GM23338 (cell line): ENCODE measurements at regions not wholly inside any gene's neighbourhood (a gene's known extent, or its start where the extent isn't known, plus 50 kb on each side); places are given as distances from the start of the nearest gene placed in this dataset.

Experiments used
- CREB1 ChIP-seq: fragments of 250-450 bp; sonication (Bioruptor Pico); IDR thresholded peaks from 2 replicates; pipeline ENCODE4 v1.5.0; 2020; ENCODE audit warnings: low read depth, mild to moderate bottlenecking, moderate library complexity
- EZH2 ChIP-seq: fragments of 200-600 bp; sonication (generic); IDR thresholded peaks from one replicate; pipeline ENCODE4 v1.8.0; 2017; ENCODE audit warnings: antibody characterized with exemption, mild to moderate bottlenecking, low read depth; ENCODE audit not compliant: unreplicated experiment
- EZH2phosphoT487 ChIP-seq: fragments of 200-600 bp; sonication (generic); IDR thresholded peaks from one replicate; pipeline ENCODE4 v1.8.1; 2018; ENCODE audit warnings: antibody characterized with exemption; ENCODE audit not compliant: unreplicated experiment
- JUNB ChIP-seq: IDR thresholded peaks from one replicate; pipeline ENCODE4 v1.6.1; 2016; ENCODE audit warnings: antibody characterized with exemption; ENCODE audit not compliant: unreplicated experiment
- NANOG ChIP-seq: IDR thresholded peaks from 2 replicates; pipeline ENCODE4 v1.6.1; 2016; ENCODE audit warnings: antibody characterized with exemption, borderline replicate concordance
- POLR2AphosphoS5 ChIP-seq: IDR thresholded peaks from 2 replicates; pipeline ENCODE4 v1.6.1; 2016; ENCODE audit warnings: antibody characterized with exemption, low read depth
- STAT1 ChIP-seq: IDR thresholded peaks from one replicate; pipeline ENCODE4 v1.6.1; 2016; ENCODE audit warnings: antibody characterized with exemption; ENCODE audit not compliant: unreplicated experiment
- ZNF114 ChIP-seq: fragments of 250-450 bp; sonication (Bioruptor Pico); IDR thresholded peaks from 2 replicates; pipeline ENCODE4 v1.5.0; 2020; ENCODE audit warnings: mild to moderate bottlenecking, moderate library complexity
- ZNF331 ChIP-seq: fragments of 250-450 bp; sonication (Bioruptor Pico); IDR thresholded peaks from 2 replicates; pipeline ENCODE4 v1.5.0; 2020; ENCODE audit warnings: low read depth, mild to moderate bottlenecking, moderate library complexity
- TF ChIP-seq, protein P1 (sequence below), 2 experiments: fragments of 200-600 bp in 1 of 2; sonication (generic) in 1 of 2; conservative IDR thresholded peaks; 2 replicates each; pipeline versions ENCODE4 v1.5.1 to v1.6.1; 2016 to 2017; ENCODE audit warnings: antibody characterized with exemption in 2 of 2, low read depth in 2 of 2, mild to moderate bottlenecking in 2 of 2, moderate library complexity in 1 of 2
- TF ChIP-seq, protein P2 (sequence below): IDR thresholded peaks from one replicate; pipeline ENCODE4 v1.6.1; 2018; ENCODE audit warnings: antibody characterized with exemption; ENCODE audit not compliant: unreplicated experiment
- TF ChIP-seq, protein P3 (sequence below): fragments of 250-450 bp; sonication (Bioruptor Pico); IDR thresholded peaks from 2 replicates; pipeline ENCODE4 v1.5.0; 2020; ENCODE audit warnings: mild to moderate bottlenecking, moderate library complexity
- TF ChIP-seq, protein P4 (sequence below): IDR thresholded peaks from 2 replicates; pipeline ENCODE4 v1.6.1; 2016; ENCODE audit warnings: antibody characterized with exemption

DNA sequence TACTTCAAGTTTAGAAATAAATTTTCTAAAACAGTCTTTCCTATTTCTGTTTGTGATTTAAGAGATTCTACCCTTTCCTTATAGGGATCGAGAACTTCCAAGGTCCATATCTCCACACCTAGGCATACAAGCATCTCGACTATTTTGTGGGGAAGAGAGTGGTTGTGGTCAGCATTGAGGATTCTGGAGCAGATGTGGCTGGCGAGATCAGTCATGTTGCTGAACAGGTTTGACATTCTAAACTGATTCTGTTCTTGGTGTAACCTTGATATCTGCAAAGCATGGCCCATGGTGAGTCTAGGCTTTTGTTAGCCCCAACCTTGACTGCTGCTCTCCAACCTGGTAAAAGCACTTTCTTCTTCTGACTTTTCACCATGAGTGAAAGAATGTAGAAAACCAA is 167.6 kb upstream of the POGK start:
- TF ChIP-seq NANOG (no peak), POLR2AphosphoS5 (no peak), EZH2 (no peak), EZH2phosphoT487 (no peak), JUNB (no peak), ZNF331 (no peak), ZNF114 (no peak), STAT1 (no peak), CREB1 (CRISPR knock-in tag) (no peak)
- TF ChIP-seq, protein P1, sequence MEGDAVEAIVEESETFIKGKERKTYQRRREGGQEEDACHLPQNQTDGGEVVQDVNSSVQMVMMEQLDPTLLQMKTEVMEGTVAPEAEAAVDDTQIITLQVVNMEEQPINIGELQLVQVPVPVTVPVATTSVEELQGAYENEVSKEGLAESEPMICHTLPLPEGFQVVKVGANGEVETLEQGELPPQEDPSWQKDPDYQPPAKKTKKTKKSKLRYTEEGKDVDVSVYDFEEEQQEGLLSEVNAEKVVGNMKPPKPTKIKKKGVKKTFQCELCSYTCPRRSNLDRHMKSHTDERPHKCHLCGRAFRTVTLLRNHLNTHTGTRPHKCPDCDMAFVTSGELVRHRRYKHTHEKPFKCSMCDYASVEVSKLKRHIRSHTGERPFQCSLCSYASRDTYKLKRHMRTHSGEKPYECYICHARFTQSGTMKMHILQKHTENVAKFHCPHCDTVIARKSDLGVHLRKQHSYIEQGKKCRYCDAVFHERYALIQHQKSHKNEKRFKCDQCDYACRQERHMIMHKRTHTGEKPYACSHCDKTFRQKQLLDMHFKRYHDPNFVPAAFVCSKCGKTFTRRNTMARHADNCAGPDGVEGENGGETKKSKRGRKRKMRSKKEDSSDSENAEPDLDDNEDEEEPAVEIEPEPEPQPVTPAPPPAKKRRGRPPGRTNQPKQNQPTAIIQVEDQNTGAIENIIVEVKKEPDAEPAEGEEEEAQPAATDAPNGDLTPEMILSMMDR (conservative IDR thresholded peaks at IDR 0.05; ENCODE audit: low read depth in 2 of 2): no peak
- TF ChIP-seq, protein P2, sequence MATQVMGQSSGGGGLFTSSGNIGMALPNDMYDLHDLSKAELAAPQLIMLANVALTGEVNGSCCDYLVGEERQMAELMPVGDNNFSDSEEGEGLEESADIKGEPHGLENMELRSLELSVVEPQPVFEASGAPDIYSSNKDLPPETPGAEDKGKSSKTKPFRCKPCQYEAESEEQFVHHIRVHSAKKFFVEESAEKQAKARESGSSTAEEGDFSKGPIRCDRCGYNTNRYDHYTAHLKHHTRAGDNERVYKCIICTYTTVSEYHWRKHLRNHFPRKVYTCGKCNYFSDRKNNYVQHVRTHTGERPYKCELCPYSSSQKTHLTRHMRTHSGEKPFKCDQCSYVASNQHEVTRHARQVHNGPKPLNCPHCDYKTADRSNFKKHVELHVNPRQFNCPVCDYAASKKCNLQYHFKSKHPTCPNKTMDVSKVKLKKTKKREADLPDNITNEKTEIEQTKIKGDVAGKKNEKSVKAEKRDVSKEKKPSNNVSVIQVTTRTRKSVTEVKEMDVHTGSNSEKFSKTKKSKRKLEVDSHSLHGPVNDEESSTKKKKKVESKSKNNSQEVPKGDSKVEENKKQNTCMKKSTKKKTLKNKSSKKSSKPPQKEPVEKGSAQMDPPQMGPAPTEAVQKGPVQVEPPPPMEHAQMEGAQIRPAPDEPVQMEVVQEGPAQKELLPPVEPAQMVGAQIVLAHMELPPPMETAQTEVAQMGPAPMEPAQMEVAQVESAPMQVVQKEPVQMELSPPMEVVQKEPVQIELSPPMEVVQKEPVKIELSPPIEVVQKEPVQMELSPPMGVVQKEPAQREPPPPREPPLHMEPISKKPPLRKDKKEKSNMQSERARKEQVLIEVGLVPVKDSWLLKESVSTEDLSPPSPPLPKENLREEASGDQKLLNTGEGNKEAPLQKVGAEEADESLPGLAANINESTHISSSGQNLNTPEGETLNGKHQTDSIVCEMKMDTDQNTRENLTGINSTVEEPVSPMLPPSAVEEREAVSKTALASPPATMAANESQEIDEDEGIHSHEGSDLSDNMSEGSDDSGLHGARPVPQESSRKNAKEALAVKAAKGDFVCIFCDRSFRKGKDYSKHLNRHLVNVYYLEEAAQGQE: no peak
- TF ChIP-seq, protein P3, sequence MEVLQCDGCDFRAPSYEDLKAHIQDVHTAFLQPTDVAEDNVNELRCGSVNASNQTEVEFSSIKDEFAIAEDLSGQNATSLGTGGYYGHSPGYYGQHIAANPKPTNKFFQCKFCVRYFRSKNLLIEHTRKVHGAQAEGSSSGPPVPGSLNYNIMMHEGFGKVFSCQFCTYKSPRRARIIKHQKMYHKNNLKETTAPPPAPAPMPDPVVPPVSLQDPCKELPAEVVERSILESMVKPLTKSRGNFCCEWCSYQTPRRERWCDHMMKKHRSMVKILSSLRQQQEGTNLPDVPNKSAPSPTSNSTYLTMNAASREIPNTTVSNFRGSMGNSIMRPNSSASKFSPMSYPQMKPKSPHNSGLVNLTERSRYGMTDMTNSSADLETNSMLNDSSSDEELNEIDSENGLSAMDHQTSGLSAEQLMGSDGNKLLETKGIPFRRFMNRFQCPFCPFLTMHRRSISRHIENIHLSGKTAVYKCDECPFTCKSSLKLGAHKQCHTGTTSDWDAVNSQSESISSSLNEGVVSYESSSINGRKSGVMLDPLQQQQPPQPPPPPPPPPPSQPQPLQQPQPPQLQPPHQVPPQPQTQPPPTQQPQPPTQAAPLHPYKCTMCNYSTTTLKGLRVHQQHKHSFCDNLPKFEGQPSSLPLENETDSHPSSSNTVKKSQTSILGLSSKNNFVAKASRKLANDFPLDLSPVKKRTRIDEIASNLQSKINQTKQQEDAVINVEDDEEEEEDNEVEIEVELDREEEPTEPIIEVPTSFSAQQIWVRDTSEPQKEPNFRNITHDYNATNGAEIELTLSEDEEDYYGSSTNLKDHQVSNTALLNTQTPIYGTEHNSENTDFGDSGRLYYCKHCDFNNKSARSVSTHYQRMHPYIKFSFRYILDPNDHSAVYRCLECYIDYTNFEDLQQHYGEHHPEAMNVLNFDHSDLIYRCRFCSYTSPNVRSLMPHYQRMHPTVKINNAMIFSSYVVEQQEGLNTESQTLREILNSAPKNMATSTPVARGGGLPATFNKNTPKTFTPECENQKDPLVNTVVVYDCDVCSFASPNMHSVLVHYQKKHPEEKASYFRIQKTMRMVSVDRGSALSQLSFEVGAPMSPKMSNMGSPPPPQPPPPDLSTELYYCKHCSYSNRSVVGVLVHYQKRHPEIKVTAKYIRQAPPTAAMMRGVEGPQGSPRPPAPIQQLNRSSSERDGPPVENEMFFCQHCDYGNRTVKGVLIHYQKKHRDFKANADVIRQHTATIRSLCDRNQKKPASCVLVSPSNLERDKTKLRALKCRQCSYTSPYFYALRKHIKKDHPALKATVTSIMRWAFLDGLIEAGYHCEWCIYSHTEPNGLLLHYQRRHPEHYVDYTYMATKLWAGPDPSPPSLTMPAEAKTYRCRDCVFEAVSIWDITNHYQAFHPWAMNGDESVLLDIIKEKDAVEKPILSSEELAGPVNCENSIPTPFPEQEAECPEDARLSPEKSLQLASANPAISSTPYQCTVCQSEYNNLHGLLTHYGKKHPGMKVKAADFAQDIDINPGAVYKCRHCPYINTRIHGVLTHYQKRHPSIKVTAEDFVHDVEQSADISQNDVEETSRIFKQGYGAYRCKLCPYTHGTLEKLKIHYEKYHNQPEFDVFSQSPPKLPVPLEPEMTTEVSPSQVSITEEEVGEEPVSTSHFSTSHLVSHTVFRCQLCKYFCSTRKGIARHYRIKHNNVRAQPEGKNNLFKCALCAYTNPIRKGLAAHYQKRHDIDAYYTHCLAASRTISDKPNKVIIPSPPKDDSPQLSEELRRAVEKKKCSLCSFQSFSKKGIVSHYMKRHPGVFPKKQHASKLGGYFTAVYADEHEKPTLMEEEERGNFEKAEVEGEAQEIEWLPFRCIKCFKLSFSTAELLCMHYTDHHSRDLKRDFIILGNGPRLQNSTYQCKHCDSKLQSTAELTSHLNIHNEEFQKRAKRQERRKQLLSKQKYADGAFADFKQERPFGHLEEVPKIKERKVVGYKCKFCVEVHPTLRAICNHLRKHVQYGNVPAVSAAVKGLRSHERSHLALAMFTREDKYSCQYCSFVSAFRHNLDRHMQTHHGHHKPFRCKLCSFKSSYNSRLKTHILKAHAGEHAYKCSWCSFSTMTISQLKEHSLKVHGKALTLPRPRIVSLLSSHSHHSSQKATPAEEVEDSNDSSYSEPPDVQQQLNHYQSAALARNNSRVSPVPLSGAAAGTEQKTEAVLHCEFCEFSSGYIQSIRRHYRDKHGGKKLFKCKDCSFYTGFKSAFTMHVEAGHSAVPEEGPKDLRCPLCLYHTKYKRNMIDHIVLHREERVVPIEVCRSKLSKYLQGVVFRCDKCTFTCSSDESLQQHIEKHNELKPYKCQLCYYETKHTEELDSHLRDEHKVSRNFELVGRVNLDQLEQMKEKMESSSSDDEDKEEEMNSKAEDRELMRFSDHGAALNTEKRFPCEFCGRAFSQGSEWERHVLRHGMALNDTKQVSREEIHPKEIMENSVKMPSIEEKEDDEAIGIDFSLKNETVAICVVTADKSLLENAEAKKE: no peak
- TF ChIP-seq, protein P4, sequence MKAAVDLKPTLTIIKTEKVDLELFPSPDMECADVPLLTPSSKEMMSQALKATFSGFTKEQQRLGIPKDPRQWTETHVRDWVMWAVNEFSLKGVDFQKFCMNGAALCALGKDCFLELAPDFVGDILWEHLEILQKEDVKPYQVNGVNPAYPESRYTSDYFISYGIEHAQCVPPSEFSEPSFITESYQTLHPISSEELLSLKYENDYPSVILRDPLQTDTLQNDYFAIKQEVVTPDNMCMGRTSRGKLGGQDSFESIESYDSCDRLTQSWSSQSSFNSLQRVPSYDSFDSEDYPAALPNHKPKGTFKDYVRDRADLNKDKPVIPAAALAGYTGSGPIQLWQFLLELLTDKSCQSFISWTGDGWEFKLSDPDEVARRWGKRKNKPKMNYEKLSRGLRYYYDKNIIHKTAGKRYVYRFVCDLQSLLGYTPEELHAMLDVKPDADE: no peak
